ENCODE measurements at regions not wholly inside any gene's neighbourhood (a gene's known extent, or its start where the extent isn't known, plus 50 kb on each side); places are given as distances from the start of the nearest gene placed in this dataset.

- DNase-seq (no peak), ATAC-seq (no peak)
- no peak overlapping the region for H3K27ac ChIP-seq
- 69 to 79% methylated on average over 12 to 13 of the region's 13 CpGs for WGBS, 2 donors
- H3K4me3 ChIP-seq = no peak overlapping the region
- no peaks in the 10 kb centered on the region for H3K9me3 ChIP-seq
- intact Hi-C loops (cut with DNase I) = no loop called here
- H3K27me3 ChIP-seq = no peaks in the 10 kb centered on the region
- H3K36me3 ChIP-seq (replicated peaks in 1 of 2; ENCODE audit: insufficient read depth in 1 of 2, low read depth in 2 of 2) = no peaks in the 10 kb centered on the region
- TF ChIP-seq CTCF (IDR thresholded peaks at IDR 0.05) = no peak
- TF ChIP-seq POLR2A (IDR thresholded peaks at IDR 0.05) = no peak
- peaks cover 4% of the 10 kb centered on the region for H3K4me1 ChIP-seq
These were observed 133.6 kb downstream of the DDX1 start for GRCh38 chr2:15725101-15725781.

GRCh38 chr2:15725782-15726112 lies 134.1 kb downstream of the DDX1 start:
- H3K4me1 ChIP-seq = peaks cover 9% of the 10 kb centered on the region
- TF ChIP-seq POLR2A (IDR thresholded peaks at IDR 0.05) = no peak
- TF ChIP-seq CTCF (IDR thresholded peaks at IDR 0.05) = no peak
- WGBS, 2 donors = 88 to 90% methylated on average over 5 of the region's 5 CpGs
- no peak overlapping the region for H3K4me3 ChIP-seq
- no peaks in the 10 kb centered on the region for H3K9me3 ChIP-seq
- H3K27me3 ChIP-seq = no peaks in the 10 kb centered on the region
- intact Hi-C loops (cut with DNase I) = no loop called here
- H3K36me3 ChIP-seq (replicated peaks in 1 of 2; ENCODE audit: insufficient read depth in 1 of 2, low read depth in 2 of 2) = no peaks in the 10 kb centered on the region
- DNase-seq = no peak
- no peak overlapping the region for H3K27ac ChIP-seq
- no peak for ATAC-seq

GRCh38 chr2:15726321-15727057 lies 134.8 kb downstream of the DDX1 start:
- no peak overlapping the region for H3K27ac ChIP-seq
- H3K4me1 ChIP-seq = peaks cover 11% of the 10 kb centered on the region
- ATAC-seq (no peak), DNase-seq (no peak)
- H3K27me3 ChIP-seq = no peaks in the 10 kb centered on the region
- H3K36me3 ChIP-seq (replicated peaks in 1 of 2; ENCODE audit: insufficient read depth in 1 of 2, low read depth in 2 of 2) = no peaks in the 10 kb centered on the region
- no peaks in the 10 kb centered on the region for H3K9me3 ChIP-seq
- intact Hi-C loops (cut with DNase I) = no loop called here
- TF ChIP-seq POLR2A (IDR thresholded peaks at IDR 0.05) (no peak), CTCF (IDR thresholded peaks at IDR 0.05) (no peak)
- 74 to 91% methylated on average over 3 to 8 of the region's 8 CpGs for WGBS, 2 donors
- H3K4me3 ChIP-seq = no peak overlapping the region

GRCh38 chr2:15727396-15728244 lies 136.0 kb downstream of the DDX1 start:
- Histone ChIP-seq H3K36me3 (replicated peaks in 1 of 2; ENCODE audit: insufficient read depth in 1 of 2, low read depth in 2 of 2) (no peaks in the 10 kb centered on the region), H3K4me3 (no peak overlapping the region), H3K27ac (no peak overlapping the region), H3K9me3 (no peaks in the 10 kb centered on the region), H3K4me1 (peaks cover 14% of the 10 kb centered on the region), H3K27me3 (no peaks in the 10 kb centered on the region)
- intact Hi-C loops (cut with DNase I) = no loop called here
- DNase-seq = no peak
- no peak for ATAC-seq
- 73 to 80% methylated on average over 9 of the region's 9 CpGs for whole genome bisulfite sequencing, 2 donors
- TF ChIP-seq POLR2A (IDR thresholded peaks at IDR 0.05) (no peak), CTCF (IDR thresholded peaks at IDR 0.05) (no peak)

All from body of pancreas (tissue), 4 donors.